GM12872 (cell line): ENCODE measurements at regions not wholly inside any gene's neighbourhood (a gene's known extent, or its start where the extent isn't known, plus 50 kb on each side); places are given as distances from the start of the nearest gene placed in this dataset.

Experiments used
- TF ChIP-seq, protein P1 (sequence below): IDR thresholded peaks from 3 replicates; pipeline ENCODE4 v1.5.1; 2011; ENCODE audit warnings: low read depth, mild to moderate bottlenecking, low read length, moderate library complexity; ENCODE audit not compliant: insufficient read depth

DNA sequence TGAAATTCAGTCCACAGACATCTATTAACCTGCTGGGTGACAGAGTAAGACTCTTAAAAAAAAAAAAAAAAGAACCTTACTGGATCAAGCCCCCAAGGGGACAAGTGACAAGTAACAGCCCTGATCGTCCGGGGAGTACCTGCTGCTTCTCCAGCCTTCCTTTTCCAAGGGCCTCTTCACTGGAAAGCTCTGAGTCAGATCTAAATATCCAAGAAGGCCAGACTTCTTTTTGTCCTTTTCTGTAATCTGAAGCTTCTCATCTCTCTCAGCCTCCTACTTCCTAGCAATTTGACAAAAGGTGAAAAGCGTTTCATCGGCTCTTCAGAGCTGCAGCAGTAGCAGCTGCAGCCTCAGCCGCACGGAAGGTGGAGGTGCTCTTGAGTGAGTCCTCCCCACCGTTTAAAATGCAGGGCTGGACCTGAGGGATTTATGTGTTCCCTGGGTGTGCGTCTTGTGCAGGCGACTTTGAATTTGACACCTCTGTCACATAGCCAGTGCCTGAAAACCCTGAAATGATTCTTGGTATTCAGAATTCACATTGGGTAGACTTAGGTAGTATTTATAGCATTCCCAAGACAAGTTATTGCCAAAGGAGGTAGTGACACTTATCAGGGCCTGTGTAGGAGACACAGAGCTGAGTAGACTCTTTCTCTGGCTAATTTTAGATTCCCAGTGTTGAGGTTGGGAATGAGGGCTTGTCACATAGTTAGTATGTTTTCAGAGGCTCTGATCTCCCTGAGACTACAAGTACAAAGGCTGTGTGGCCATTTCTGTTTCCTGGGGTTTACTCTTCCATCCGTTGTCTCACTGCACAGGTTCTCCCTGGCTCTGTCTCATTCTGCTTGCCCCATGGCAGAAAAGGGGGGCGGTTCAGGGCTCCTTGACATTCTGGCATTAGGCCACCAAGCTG lies 291.2 kb upstream of the C2CD4B start:
- TF ChIP-seq, protein P1, sequence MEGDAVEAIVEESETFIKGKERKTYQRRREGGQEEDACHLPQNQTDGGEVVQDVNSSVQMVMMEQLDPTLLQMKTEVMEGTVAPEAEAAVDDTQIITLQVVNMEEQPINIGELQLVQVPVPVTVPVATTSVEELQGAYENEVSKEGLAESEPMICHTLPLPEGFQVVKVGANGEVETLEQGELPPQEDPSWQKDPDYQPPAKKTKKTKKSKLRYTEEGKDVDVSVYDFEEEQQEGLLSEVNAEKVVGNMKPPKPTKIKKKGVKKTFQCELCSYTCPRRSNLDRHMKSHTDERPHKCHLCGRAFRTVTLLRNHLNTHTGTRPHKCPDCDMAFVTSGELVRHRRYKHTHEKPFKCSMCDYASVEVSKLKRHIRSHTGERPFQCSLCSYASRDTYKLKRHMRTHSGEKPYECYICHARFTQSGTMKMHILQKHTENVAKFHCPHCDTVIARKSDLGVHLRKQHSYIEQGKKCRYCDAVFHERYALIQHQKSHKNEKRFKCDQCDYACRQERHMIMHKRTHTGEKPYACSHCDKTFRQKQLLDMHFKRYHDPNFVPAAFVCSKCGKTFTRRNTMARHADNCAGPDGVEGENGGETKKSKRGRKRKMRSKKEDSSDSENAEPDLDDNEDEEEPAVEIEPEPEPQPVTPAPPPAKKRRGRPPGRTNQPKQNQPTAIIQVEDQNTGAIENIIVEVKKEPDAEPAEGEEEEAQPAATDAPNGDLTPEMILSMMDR, result no peak

DNA sequence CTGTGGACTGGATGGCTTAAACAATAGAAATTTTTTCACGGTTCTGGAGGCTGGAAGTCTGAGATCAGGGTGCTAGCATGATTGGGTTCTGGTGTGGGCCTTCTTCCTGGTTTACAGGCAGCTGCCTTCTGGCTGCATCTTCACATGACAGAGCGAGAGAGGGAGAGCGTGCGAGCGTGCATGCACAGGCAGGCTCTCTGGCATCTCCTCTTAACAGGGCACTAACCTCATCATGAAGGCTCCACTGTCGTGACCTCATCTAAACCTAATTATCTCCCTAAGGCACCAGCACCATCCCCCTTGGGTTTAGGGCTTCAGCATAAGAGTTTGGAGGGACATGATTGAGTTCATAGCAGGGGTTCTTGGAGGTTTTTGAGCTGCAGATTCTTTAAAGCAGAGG lies 292.0 kb upstream of the C2CD4B start:
- TF ChIP-seq, protein P1, result no peak

DNA sequence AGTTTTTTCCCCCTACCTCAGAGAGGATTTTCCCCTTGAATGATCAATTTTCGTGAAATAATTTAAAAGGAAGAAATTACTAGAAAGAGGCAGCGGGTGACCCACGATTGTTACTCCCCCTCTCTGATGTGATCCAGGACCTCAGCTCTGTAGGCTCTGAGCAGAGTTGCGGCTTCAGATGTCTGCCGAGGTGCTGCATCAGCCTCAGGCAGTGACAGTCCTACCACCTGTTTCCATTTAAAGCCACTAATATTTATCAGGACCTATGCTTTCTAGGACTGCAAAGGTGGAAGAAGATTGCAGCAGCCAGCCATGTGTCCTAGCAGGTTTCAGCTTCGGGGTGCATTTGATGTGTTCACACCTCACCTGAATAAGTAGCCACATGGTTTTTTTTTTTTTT lies 294.8 kb upstream of the C2CD4B start:
- TF ChIP-seq, protein P1, result no peak

DNA sequence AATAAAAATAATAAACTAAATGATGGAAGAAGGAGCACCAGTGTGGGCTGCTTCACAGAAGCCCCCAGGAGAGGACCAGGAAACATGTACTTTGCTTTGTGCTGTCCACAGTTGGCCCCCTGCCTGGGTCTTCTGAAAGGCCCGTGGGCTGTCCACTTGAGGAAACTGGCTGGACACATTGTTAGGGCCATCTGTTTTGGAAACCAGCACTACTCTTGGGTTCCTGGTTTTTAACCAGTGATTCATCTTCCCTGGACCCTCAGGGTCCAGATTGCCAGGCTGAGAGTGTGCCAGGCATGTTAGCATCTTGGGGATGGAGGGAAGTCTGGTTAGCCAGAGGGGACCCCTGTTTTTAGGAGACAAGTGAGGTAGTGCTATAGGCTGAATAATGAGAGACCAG lies 297.2 kb upstream of the C2CD4B start:
- TF ChIP-seq, protein P1, result no peak

DNA sequence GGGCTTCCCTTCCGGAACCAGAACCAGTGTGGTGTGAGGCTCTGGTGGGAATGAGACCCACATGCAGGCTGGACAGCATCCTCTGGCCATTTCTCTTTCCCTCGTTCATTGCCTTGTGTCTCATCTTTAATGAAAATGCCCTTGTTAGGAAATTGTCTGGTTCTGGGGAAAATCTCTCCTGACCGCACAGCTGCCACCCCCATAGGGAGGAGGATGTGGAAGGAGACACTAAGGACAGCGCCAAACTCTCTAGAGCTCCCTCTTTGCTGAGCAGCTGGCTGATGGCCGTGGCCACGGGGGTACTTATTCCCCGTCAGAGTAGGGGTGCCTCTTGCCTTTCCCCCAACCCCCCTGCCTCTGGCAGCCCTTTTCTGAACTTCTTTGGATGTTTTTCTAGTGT lies 297.6 kb upstream of the C2CD4B start:
- TF ChIP-seq, protein P1, result no peak

DNA sequence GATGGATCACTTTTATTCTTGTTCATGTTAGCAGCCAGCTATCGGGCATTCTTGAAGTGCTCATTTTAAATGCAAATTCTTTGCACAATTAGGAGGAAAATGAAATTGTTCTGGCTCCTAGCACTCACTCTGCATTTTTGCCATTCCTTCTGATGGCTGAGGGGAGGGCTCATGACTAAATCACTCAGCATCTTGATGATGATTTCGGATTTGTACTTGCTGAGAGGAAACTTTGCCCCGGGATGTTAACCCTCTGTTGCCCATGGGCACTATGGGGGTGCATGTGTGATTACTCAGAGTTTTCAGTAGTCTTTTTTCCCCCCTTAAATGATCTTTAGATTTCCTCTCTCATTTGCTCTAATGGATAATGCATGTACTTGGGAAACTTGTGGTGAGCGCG lies 299.6 kb upstream of the C2CD4B start:
- TF ChIP-seq, protein P1, result no peak

- TF ChIP-seq, protein P1, result no peak
These were observed 300.1 kb upstream of the C2CD4B start for GRCh38 chr15:62465173-62465572.
